WERI-Rb-1 (cell line): ENCODE measurements at regions not wholly inside any gene's neighbourhood (a gene's known extent, or its start where the extent isn't known, plus 50 kb on each side); places are given as distances from the start of the nearest gene placed in this dataset.

Experiments
- DNase-seq: peaks from one replicate; pipeline ENCODE4 v3.0.0-alpha.2; 2020
- H3K27ac ChIP-seq: fragments of 250-450 bp; sonication (Bioruptor Pico); 2 replicates; pipeline ENCODE4 v1.5.1; 2020; ENCODE audit warnings: mild to moderate bottlenecking, moderate library complexity
- H3K27me3 ChIP-seq: fragments of 250-450 bp; sonication (Bioruptor Pico); 2 replicates; pipeline ENCODE4 v1.5.1; 2021; ENCODE audit warnings: mild to moderate bottlenecking, low read depth, moderate library complexity; ENCODE audit not compliant: insufficient read depth, severe bottlenecking
- H3K36me3 ChIP-seq: fragments of 250-450 bp; sonication (Bioruptor Pico); 2 replicates; pipeline ENCODE4 v1.5.1; 2020; ENCODE audit warnings: mild to moderate bottlenecking, moderate library complexity
- H3K4me3 ChIP-seq: 2 replicates; pipeline ENCODE4 v1.5.1; 2011; ENCODE audit warnings: low read depth, mild to moderate bottlenecking, control low read depth, low read length
- H3K9me3 ChIP-seq: fragments of 250-450 bp; sonication (Bioruptor Pico); 2 replicates; pipeline ENCODE4 v1.5.1; 2021; ENCODE audit warnings: mild to moderate bottlenecking, moderate library complexity; ENCODE audit not compliant: severe bottlenecking
- TF ChIP-seq, protein P1 (sequence below): IDR thresholded peaks from 2 replicates; pipeline ENCODE4 v1.5.1; 2011; ENCODE audit warnings: low read depth, mild to moderate bottlenecking, control low read depth, inconsistent platforms, low read length

DNA sequence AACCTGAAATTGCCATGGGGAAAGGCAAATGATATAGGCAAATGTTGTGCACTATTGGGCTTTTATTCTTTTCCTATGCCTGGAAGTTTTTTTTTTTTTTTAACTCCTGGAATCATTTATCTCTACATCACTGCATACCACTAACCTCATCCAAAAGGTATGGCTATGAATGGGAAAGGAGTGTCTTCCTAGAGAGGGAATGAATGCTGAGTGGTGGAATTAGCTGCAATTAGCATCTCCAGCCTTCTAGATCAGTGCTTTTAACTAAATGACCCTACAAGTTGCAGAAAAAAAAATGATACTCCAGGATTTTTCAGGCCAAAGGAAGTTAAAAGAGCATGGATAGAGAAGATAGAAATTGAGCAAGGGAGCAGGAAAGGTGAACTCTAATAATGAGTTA, 429.8 kb upstream of the PDZRN3 start:
- H3K36me3 ChIP-seq: no peaks in the 10 kb centered on the region
- no peaks in the 10 kb centered on the region for H3K27me3 ChIP-seq
- TF ChIP-seq, protein P1, sequence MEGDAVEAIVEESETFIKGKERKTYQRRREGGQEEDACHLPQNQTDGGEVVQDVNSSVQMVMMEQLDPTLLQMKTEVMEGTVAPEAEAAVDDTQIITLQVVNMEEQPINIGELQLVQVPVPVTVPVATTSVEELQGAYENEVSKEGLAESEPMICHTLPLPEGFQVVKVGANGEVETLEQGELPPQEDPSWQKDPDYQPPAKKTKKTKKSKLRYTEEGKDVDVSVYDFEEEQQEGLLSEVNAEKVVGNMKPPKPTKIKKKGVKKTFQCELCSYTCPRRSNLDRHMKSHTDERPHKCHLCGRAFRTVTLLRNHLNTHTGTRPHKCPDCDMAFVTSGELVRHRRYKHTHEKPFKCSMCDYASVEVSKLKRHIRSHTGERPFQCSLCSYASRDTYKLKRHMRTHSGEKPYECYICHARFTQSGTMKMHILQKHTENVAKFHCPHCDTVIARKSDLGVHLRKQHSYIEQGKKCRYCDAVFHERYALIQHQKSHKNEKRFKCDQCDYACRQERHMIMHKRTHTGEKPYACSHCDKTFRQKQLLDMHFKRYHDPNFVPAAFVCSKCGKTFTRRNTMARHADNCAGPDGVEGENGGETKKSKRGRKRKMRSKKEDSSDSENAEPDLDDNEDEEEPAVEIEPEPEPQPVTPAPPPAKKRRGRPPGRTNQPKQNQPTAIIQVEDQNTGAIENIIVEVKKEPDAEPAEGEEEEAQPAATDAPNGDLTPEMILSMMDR: no peak
- H3K4me3 ChIP-seq: no peak overlapping the region
- no peak for DNase-seq
- no peak overlapping the region for H3K27ac ChIP-seq
- H3K9me3 ChIP-seq: no peaks in the 10 kb centered on the region

- Histone ChIP-seq H3K27me3 (no peaks in the 10 kb centered on the region), H3K4me3 (no peak overlapping the region), H3K36me3 (no peaks in the 10 kb centered on the region), H3K9me3 (no peaks in the 10 kb centered on the region), H3K27ac (no peak overlapping the region)
- no peak for DNase-seq
- TF ChIP-seq, protein P1: no peak
Measured at GRCh38 chr3:74053970-74054516, 429.3 kb upstream of the PDZRN3 start.

- no peaks in the 10 kb centered on the region for H3K27me3 ChIP-seq
- no peaks in the 10 kb centered on the region for H3K9me3 ChIP-seq
- no peak for DNase-seq
- no peak overlapping the region for H3K4me3 ChIP-seq
- TF ChIP-seq, protein P1: no peak
- no peaks in the 10 kb centered on the region for H3K36me3 ChIP-seq
- H3K27ac ChIP-seq: no peak overlapping the region
Measured at GRCh38 chr3:74049444-74049843, 424.7 kb upstream of the PDZRN3 start.

- no peak overlapping the region for H3K4me3 ChIP-seq
- no peaks in the 10 kb centered on the region for H3K27me3 ChIP-seq
- DNase-seq: no peak
- no peaks in the 10 kb centered on the region for H3K9me3 ChIP-seq
- no peaks in the 10 kb centered on the region for H3K36me3 ChIP-seq
- TF ChIP-seq, protein P1: no peak
- H3K27ac ChIP-seq: no peak overlapping the region
Measured at GRCh38 chr3:74048699-74049098, 424.0 kb upstream of the PDZRN3 start.

DNA sequence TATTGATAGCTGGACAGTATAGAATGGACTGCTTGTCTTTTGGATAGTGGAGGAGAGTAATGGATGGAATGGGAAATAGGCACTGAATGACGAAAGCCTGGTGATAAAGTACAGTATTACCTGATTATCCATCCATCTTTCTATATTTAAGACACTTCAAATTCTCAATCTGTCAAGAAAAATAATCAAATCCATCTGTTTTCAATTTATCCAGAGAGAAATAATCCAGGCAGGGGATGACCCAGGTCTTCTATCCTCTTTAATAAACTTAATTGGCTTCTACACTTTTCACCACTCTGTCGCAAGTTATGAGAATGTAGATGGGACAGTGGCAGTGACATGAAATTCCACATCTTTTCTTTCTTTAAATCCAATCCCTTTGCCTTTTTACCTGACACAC, 420.3 kb upstream of the PDZRN3 start:
- Histone ChIP-seq H3K27ac (no peak overlapping the region), H3K36me3 (no peaks in the 10 kb centered on the region), H3K27me3 (no peaks in the 10 kb centered on the region), H3K9me3 (no peaks in the 10 kb centered on the region), H3K4me3 (no peak overlapping the region)
- DNase-seq: no peak
- TF ChIP-seq, protein P1: no peak

DNA sequence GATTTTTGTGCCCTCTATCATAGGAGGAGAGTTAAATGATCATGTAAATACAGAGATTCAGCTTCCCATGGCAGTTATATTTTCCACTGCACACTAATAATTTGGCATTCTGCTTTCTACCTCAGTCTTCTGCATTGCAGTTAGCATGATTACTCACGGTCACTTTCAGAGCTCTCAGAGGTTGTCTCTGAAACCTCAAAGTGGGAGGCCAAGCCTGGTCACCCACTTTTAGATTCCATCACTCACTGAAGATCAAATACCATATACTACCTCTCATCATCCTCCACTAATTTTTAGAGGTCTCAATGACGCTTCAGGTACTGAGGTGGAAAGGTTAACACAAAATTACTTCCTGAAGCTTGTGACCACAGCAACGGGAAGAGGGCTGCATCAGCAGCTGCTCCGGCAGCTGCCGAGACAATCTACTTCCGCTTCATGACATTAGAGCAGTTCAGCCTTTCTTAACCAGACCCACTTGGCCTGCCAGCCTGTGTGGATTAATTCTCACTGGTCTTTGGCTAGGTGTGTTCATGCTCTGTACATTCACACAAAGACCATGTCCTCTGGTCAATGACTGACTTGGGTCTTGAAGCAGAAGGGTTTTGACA, 416.4 kb upstream of the PDZRN3 start:
- DNase-seq: no peak

More for the DNA sequence above, 416.4 kb upstream of the PDZRN3 start:
- Histone ChIP-seq H3K4me3 (no peak overlapping the region), H3K27ac (no peak overlapping the region), H3K36me3 (no peaks in the 10 kb centered on the region), H3K27me3 (no peaks in the 10 kb centered on the region), H3K9me3 (no peaks in the 10 kb centered on the region)
- TF ChIP-seq, protein P1: no peak
